GM12873 (cell line): ENCODE measurements at regions not wholly inside any gene's neighbourhood (a gene's known extent, or its start where the extent isn't known, plus 50 kb on each side); places are given as distances from the start of the nearest gene placed in this dataset.

ENCODE experiments used
- CTCF ChIP-seq: IDR thresholded peaks from 2 replicates; pipeline ENCODE4 v1.5.1; 2012; ENCODE audit warnings: low read depth, mild to moderate bottlenecking, moderate library complexity, low read length, control low read depth; ENCODE audit not compliant: insufficient read depth; ENCODE audit errors: missing control alignments

DNA sequence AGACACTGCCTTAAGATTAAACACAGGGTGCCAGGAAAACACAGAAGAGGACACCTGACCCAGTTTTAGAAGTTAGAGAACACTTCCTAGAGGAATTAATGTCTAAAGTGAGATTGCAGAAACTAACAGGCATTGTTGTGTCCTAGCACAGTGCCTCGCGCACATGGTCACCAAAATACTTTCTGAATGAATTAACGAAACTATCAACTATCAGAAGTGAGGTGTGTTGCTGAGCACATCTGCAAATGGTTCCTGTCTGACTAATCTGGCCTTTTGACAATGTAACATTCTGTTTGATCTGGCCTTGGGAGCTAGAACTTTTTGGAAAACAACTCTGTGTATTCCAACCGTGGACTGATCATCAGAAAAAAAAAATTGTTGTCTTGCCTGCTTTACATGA, 556.8 kb upstream of the LCORL start:
- no peak for TF ChIP-seq CTCF

DNA sequence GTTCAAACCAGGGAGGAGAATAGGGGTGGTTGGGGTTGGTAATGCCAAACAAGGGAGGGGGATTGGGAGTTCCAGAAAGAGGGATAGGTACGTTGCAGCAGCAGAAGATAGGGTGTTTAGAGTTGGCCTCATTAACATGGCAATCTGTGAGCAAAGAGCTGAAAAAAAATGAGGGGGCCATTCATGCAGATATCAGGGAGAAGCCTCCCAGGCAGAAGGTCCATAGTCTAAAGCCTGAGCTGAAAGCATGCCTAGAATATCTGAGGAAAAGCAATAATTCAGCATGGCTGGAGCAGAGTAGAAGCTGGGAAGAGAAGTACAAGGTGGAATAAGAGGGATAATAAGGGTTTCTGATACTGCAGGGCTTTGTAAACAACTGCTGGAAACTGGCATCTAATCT, 550.9 kb upstream of the LCORL start:
- no peak for TF ChIP-seq CTCF

DNA sequence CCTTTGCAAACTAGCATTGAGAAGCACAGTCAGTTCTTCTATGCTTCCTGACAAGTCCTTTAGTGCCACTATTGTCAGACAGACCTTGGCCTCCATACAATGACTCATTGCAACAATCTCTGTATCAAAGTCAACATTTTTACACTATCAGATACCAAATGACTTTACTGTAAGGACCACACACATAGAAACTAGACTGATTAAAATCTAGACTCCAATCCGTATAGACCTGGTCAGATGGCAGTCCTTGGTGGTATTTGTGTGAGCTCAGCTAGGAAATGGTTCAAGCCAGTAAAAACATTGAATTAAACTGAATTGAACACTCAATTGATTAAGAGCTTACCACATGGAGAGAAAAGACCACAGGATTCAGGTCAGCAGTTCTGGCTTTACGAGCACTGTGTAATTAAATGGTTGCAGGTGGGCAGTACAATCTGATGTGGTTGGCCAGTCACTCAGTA, 549.8 kb upstream of the LCORL start:
- no peak for TF ChIP-seq CTCF

GRCh38 chr4:18570370-18570769, 548.8 kb upstream of the LCORL start:
- no peak for TF ChIP-seq CTCF

DNA sequence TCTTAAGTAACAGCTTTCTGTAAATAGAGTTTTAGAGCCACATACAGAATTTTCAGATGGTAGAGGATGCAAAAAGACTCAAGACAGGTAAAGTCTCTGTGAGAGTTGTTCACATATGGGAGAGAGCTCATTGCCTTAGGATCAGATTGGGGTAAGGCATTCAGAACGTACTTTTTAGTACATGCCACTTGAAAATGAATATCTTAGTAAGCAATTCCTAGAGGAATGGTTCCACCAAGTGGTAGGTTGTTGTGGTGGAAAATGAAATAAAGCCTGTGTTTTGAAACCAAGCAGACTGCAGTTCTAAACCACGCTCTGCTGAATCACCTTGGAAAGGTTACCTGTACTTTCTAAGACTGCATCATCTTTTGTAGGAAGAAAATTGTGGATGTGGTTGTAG, 547.0 kb upstream of the LCORL start:
- TF ChIP-seq CTCF: no peak

DNA sequence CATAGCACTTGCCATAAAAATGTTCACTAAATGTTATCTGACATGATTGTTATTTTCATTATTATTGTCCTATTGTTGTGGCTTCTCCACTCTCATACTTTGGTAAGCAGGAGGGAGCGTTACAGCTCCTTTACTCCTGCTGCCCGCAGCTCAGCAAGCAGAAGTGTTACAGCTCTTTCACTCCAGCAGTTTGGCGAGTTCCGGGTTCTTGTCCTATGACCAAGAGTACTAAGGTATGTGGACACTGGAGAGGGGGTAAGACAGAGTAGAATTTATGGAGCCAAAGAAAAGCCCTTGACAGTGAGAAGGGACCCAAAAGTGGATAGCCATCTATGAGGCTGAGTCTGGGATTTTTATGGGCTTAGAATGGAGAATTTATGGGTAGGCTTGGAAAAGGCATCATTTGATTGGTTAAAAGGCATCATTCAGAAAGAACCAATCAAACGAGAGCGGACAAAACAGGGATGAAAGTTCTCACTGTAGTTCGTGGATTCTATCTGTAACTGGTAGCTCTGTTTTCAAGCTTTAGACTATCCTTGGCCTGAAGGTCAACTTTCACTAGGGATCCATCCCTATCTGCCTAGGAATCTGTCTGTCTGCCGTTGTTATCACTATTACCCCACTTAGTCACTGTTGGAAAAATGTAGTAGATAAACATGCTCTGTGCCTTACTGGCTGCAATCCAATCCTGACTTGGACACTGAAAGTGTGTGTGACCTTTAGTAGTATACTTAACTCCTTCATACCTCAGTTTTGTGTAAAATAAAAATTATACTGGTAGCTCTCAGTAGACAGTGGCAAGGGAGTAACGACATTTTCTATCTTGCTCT, 545.6 kb upstream of the LCORL start:
- no peak for TF ChIP-seq CTCF

DNA sequence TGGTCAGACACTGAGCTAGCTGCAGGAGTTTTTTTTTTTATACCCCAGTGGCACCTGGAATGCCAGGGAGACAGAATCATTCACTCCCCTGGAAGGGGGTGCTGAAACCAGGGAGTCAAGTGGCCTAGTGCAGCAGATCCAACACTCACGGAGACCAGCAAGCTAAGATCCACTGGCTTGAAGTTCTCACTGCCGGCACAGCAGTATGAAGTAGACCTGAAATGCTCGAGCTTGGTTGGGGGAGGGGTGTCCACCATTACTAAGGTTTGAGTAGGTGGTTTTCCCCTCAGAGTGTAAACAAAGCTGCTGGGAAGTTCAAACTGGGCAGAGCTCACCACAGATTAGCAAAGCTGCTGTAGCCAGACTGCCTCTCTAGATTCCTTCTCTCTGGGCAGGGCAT, 537.9 kb upstream of the LCORL start:
- TF ChIP-seq CTCF: no peak

- TF ChIP-seq CTCF: no peak
Measured at GRCh38 chr4:18556402-18556801, 534.8 kb upstream of the LCORL start.
